K562 (cell line): ENCODE measurements at regions not wholly inside any gene's neighbourhood (a gene's known extent, or its start where the extent isn't known, plus 50 kb on each side); places are given as distances from the start of the nearest gene placed in this dataset.
A peak's percentile ranks its signal among the peaks of the same experiment; 100 is the strongest.

ENCODE experiments used
- CBFB ChIP-seq: sonication (generic); formaldehyde crosslinking; IDR thresholded peaks from 2 replicates; pipeline ENCODE4 v1.4.0; 2020; ENCODE audit warnings: mild to moderate bottlenecking, missing genetic modification reagents
- ESRRA ChIP-seq: fragments of 450-650 bp; IDR thresholded peaks from 2 replicates; pipeline ENCODE4 v1.6.1; 2014; ENCODE audit warnings: low read depth, mild to moderate bottlenecking, moderate library complexity, borderline replicate concordance
- EZH2 ChIP-seq: IDR thresholded peaks from 2 replicates; pipeline ENCODE4 v1.6.1; 2012; ENCODE audit warnings: low read depth, mild to moderate bottlenecking, inconsistent platforms, low read length, borderline replicate concordance
- HCFC1 ChIP-seq: IDR thresholded peaks from 2 replicates; pipeline ENCODE4 v1.6.1; 2012; ENCODE audit warnings: low read depth, low read length, improper control_type of control experiment
- HDAC2 ChIP-seq: fragments of 450-650 bp; IDR thresholded peaks from 2 replicates; pipeline ENCODE4 v1.6.1; 2016; ENCODE audit warnings: mild to moderate bottlenecking
- MEF2D ChIP-seq: conservative IDR thresholded peaks from 2 replicates; pipeline ENCODE4 v1.6.1; 2016; ENCODE audit warnings: low read depth, missing genetic modification characterization, missing compliant biosample characterization
- RBM34 ChIP-seq: fragments of 200-400 bp; formaldehyde crosslinking; IDR thresholded peaks from 2 replicates; pipeline ENCODE4 v1.6.1; 2018; ENCODE audit warnings: low read length, borderline replicate concordance; ENCODE audit not compliant: insufficient read depth
- ZKSCAN3 ChIP-seq: fragments of 250-450 bp; sonication (Bioruptor Pico); IDR thresholded peaks from 2 replicates; pipeline ENCODE4 v1.4.0; 2020
- ZNF431 ChIP-seq: sonication (generic); formaldehyde crosslinking; IDR thresholded peaks from 2 replicates; pipeline ENCODE4 v1.8.0; 2022; ENCODE audit warnings: mild to moderate bottlenecking, missing genetic modification reagents
- ZNF717 ChIP-seq: fragments of 250-450 bp; sonication (Bioruptor Pico); IDR thresholded peaks from 2 replicates; pipeline ENCODE4 v1.5.0; 2021
- TF ChIP-seq, protein P1 (sequence below): fragments of 450-650 bp; IDR thresholded peaks from 2 replicates; pipeline ENCODE4 v1.6.1; 2018; ENCODE audit not compliant: partially characterized antibody
- TF ChIP-seq, protein P2 (sequence below): fragments of 250-450 bp; sonication (Bioruptor Pico); IDR thresholded peaks from 2 replicates; pipeline ENCODE4 v1.5.0; 2021

DNA sequence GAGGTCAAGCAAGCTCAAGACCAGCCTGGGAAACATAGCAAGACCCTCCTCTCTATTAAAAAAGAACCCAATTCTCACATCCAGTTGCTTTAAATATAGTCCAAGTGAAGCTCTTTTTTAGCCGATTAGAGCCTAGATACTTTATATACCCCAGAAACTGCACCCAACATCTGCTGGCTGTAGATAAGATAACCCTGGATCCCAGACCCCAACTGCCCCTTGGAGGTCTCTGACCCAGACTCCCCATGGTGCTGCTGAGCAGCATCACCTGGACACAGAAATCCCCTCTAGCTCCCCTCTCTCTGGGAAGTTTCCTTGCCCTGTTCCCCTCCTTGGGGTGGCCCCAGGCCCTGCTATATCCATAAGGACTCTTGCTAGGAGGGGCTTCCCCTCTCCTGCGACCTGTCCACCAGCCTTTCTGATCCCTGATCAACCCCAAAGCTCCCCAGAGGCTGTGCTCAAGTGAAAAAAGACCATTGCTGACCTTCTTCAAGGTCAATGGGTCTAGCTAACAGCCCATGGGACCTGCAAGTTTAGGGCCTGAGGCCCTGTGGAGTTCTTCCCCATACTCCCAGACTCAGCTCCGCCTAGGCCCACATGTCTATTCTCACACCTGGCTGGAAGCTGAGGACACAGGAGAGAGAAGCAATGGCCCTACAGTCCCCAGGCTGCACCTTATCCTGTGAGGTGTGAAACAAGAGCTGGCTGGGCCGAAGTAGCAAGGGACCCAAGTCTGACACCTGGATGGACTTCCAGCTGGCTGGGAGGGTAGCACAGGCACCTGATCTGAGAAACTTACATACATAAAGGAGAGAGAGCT, 56.2 kb downstream of the ARL6IP4 start (continued):
- TF ChIP-seq, protein P1, sequence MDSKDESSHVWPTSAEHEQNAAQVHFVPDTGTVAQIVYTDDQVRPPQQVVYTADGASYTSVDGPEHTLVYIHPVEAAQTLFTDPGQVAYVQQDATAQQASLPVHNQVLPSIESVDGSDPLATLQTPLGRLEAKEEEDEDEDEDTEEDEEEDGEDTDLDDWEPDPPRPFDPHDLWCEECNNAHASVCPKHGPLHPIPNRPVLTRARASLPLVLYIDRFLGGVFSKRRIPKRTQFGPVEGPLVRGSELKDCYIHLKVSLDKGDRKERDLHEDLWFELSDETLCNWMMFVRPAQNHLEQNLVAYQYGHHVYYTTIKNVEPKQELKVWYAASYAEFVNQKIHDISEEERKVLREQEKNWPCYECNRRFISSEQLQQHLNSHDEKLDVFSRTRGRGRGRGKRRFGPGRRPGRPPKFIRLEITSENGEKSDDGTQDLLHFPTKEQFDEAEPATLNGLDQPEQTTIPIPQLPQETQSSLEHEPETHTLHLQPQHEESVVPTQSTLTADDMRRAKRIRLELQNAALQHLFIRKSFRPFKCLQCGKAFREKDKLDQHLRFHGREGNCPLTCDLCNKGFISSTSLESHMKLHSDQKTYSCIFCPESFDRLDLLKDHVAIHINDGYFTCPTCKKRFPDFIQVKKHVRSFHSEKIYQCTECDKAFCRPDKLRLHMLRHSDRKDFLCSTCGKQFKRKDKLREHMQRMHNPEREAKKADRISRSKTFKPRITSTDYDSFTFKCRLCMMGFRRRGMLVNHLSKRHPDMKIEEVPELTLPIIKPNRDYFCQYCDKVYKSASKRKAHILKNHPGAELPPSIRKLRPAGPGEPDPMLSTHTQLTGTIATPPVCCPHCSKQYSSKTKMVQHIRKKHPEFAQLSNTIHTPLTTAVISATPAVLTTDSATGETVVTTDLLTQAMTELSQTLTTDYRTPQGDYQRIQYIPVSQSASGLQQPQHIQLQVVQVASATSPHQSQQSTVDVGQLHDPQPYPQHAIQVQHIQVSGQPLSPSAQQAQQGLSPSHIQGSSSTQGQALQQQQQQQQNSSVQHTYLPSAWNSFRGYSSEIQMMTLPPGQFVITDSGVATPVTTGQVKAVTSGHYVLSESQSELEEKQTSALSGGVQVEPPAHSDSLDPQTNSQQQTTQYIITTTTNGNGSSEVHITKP: no peak
- TF ChIP-seq ZNF717 (no peak), ZKSCAN3 (CRISPR knock-in tag) (no peak), EZH2 (no peak), RBM34 (no peak), ZNF431 (CRISPR knock-in tag) (no peak), HDAC2 (no peak), HCFC1 (no peak), MEF2D (tag) (no peak), ESRRA (peak; percentile 94), CBFB (CRISPR knock-in tag) (no peak)
- TF ChIP-seq, protein P2, sequence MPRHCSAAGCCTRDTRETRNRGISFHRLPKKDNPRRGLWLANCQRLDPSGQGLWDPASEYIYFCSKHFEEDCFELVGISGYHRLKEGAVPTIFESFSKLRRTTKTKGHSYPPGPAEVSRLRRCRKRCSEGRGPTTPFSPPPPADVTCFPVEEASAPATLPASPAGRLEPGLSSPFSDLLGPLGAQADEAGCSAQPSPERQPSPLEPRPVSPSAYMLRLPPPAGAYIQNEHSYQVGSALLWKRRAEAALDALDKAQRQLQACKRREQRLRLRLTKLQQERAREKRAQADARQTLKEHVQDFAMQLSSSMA (CRISPR knock-in tag): no peak
